ENCODE measurements at regions not wholly inside any gene's neighbourhood (a gene's known extent, or its start where the extent isn't known, plus 50 kb on each side); places are given as distances from the start of the nearest gene placed in this dataset.

DNA sequence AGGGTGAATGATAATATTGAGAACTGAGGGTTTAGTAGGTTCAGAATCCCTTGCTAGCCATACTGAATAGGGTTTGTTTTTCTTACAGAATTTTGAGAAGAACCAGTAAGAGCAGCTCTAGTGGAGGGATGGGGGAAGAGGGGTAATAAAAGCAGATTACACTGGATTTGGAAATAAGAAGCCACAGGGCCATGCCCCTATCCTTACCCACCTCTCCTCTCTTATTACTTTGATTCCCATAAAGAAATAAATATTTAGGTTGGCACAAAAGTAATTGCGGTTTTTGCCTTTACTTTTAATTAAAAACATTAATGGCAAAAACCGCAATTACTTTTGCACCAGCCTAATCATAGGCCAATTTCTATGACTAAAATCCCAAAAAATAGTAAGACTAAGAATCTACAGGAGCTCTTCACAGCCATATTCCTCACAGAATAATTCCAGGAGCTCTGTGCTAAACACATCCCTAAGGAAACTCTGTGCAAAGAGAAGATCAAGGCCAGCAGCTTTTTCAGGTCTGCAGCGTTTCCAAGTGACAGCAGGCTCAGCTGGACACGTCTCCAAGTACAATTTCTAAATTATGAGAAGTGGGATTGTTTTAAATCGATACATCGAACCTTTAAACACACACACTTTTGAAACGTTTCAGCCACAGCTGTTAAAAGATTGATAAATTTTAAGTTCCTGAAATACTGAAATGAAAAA is 58.4 kb upstream of the RTN4 start:
- TF ChIP-seq ZFX (IDR thresholded peaks at IDR 0.05; ENCODE audit: borderline replicate concordance) (no peak), CTCF (IDR thresholded peaks at IDR 0.05) (no peak)
- H3K27ac ChIP-seq: no peak overlapping the region

- TF ChIP-seq ZFX (IDR thresholded peaks at IDR 0.05; ENCODE audit: borderline replicate concordance): no peak
- TF ChIP-seq CTCF (IDR thresholded peaks at IDR 0.05): no peak
- H3K27ac ChIP-seq: no peak overlapping the region
Measured at GRCh38 chr2:55107436-55107835, 57.2 kb upstream of the RTN4 start.

GRCh38 chr2:55106148-55106547 is 55.9 kb upstream of the RTN4 start:
- no peak for TF ChIP-seq ZFX (IDR thresholded peaks at IDR 0.05; ENCODE audit: borderline replicate concordance)
- TF ChIP-seq CTCF (IDR thresholded peaks at IDR 0.05): no peak
- no peak overlapping the region for H3K27ac ChIP-seq

DNA sequence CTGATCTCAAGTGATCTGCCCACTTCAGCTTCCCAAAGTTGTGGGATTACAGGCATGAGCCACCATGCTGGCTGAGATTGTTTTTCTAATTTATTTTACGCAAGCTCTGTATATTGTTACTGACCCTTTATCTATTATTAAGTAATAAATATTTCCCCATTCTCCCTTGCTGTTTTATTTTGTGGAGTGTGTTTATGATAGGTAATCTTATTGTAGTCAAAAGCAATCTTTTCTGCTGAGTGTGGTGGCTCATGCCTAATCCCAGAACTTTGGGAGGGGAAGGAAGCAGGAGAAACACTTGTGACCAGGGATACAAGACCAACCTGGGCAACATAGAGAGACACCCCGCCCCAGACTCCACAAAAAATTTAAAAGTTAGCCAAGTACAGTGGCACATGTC is 55.2 kb upstream of the RTN4 start:
- TF ChIP-seq CTCF (IDR thresholded peaks at IDR 0.05): no peak
- no peak for TF ChIP-seq ZFX (IDR thresholded peaks at IDR 0.05; ENCODE audit: borderline replicate concordance)
- no peak overlapping the region for H3K27ac ChIP-seq

- H3K27ac ChIP-seq: no peak overlapping the region
- TF ChIP-seq ZFX (IDR thresholded peaks at IDR 0.05; ENCODE audit: borderline replicate concordance) (no peak), CTCF (IDR thresholded peaks at IDR 0.05) (no peak)
Measured at GRCh38 chr2:55103046-55103445, 52.8 kb upstream of the RTN4 start.

DNA sequence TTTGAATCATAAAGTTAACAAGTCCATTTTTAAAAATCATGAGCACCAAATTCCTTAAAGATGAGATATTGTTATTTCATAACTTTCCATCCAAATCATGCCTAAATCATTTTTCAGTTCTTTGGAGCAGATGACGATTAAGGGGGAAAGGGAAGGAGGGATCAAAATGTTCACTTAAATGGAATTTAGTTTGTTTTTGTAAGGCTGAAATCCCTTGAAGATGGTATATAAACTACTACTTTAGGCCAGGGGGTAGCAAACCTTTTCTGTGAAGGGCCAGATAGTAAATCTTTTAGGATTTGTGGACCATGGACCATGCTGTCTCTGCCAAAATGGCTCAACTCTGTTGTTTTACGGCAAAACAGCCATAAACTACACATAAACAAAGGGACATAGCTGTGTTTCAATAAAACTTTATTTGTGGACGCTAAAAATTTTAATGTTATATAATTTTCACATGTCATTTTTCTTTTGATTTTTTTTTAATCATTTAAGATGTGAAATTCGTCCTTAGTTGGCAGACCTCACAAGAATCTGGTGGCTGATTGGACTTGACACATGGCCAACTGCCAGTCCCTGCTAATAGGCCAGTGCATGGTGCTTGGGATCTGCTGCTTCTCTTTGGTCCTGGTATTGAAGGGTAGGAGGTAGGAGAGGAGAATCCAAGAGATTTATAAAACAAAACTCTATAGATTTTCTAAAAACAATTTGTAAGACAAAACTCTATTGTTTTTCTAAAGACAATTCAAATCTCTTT is 52.0 kb upstream of the RTN4 start:
- no peak overlapping the region for H3K27ac ChIP-seq

More for the DNA sequence above, 52.0 kb upstream of the RTN4 start:
- TF ChIP-seq CTCF (IDR thresholded peaks at IDR 0.05): no peak
- no peak for TF ChIP-seq ZFX (IDR thresholded peaks at IDR 0.05; ENCODE audit: borderline replicate concordance)

All from 22Rv1 (cell line).